Bronchial epithelial cell (primary cell): ENCODE measurements at regions not wholly inside any gene's neighbourhood (a gene's known extent, or its start where the extent isn't known, plus 50 kb on each side); places are given as distances from the start of the nearest gene placed in this dataset.

Experiments
- DNase-seq: peaks from one replicate; pipeline ENCODE4 v3.0.0-alpha.2; 2010; ENCODE audit warnings: low read depth
- FAIRE-seq: peaks from 2 replicates; lab custom pipeline; 2011; peaks lifted over from hg19 to GRCh38; lab: Jason Lieb, UNC
- H3K27me3 ChIP-seq: 2 replicates; pipeline ENCODE4 v1.5.1; 2011; ENCODE audit warnings: low read length; ENCODE audit not compliant: control insufficient read depth, insufficient read depth
- H3K36me3 ChIP-seq: 2 replicates; pipeline ENCODE4 v1.5.1; 2011; ENCODE audit warnings: low read length; ENCODE audit not compliant: control insufficient read depth, insufficient read depth
- H3K4me3 ChIP-seq: 2 replicates; pipeline ENCODE4 v1.5.1; 2011; ENCODE audit warnings: mild to moderate bottlenecking, low read depth, low read length, control low read depth
- CTCF ChIP-seq: IDR thresholded peaks from 2 replicates; pipeline ENCODE4 v1.5.1; 2011; ENCODE audit warnings: mild to moderate bottlenecking, moderate library complexity, low read length, control low read depth, inconsistent platforms; ENCODE audit not compliant: insufficient read depth, severe bottlenecking

GRCh38 chr6:112770308-112770707 lies 423.2 kb downstream of the RFPL4B start:
- H3K27me3 ChIP-seq, result no peaks in the 10 kb centered on the region
- FAIRE-seq (no peak), DNase-seq (no peak)
- H3K4me3 ChIP-seq, result no peak overlapping the region
- no peak for TF ChIP-seq CTCF
- no peaks in the 10 kb centered on the region for H3K36me3 ChIP-seq

DNA sequence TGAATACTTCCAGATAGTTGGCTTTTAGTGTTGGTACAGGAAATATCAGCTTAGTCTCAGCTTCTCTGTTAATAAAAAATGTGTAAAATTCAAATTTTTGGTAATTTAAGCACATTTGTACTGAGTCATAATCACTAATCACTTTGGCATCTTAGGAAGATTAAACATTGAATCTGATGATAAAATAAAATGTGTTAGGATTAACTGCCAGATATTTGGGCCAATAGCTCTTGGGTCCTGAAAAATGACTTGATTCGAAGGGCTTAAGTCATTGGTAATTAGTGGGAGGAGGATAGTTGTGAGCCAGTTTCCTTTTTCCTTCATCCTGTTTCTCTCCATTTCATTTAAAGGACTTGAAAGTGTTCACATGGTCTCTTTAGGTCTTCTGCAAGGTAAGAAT lies 426.1 kb downstream of the RFPL4B start:
- DNase-seq (peak; percentile 0), FAIRE-seq (no peak)
- H3K27me3 ChIP-seq, result no peaks in the 10 kb centered on the region
- H3K36me3 ChIP-seq, result no peaks in the 10 kb centered on the region
- H3K4me3 ChIP-seq, result no peak overlapping the region
- no peak for TF ChIP-seq CTCF

DNA sequence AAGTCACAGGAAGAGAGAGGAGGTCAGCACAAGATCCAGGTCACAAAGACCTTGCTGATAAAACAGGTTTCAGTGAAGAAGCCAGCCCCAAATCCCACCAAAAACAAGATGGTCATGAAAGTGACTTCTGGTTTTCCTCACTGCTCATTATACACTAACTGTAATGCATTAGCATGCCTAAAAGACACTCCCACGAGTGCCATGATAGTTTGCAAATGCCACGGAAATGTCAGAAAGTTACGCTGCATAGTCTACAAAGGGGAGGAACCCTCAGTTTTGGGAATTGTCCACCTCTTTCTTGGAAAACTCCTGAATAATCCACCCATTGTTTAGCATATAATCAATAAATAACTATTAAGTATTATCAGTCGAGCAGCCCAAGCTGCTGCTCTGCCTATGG lies 427.2 kb downstream of the RFPL4B start:
- H3K36me3 ChIP-seq, result no peaks in the 10 kb centered on the region
- DNase-seq, result no peak
- no peaks in the 10 kb centered on the region for H3K27me3 ChIP-seq
- TF ChIP-seq CTCF, result no peak
- FAIRE-seq, result no peak
- no peak overlapping the region for H3K4me3 ChIP-seq

DNA sequence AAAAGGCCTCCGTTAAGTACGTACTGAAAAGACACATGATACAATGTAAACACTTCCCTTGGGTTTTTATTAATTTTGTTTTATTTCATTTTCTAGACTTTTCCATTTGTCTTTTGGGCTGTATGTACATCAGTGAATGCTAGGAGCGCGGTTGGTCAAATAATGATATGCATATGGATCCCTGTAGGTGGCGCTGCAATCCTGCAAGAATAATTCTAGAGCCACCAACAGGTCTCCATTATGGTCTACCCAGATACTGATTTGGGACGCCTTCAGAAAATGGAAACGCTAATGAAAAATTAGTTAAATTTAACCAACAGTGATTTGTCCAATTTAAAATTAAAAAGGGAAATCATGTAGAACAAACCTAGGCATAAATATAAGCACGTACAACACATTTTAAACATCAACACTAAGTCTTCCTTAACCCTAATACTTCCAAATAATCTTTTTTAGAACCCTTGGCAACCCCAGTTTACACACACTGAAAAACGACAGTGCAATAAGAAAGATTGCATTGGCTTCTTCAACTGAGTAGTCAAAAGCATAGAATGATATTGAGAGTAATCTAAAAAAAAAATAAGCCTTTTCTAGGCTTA lies 433.5 kb downstream of the RFPL4B start:
- FAIRE-seq, result no peak
- DNase-seq, result peak; percentile 65
- Histone ChIP-seq H3K27me3 (no peaks in the 10 kb centered on the region), H3K36me3 (no peaks in the 10 kb centered on the region), H3K4me3 (no peak overlapping the region)
- TF ChIP-seq CTCF, result peak; percentile 54

- FAIRE-seq (no peak), DNase-seq (peak; percentile 6)
- H3K27me3 ChIP-seq, result no peaks in the 10 kb centered on the region
- no peak for TF ChIP-seq CTCF
- H3K36me3 ChIP-seq, result no peaks in the 10 kb centered on the region
- no peak overlapping the region for H3K4me3 ChIP-seq
Measured at GRCh38 chr6:112781241-112781640, 434.1 kb downstream of the RFPL4B start.

- no peak overlapping the region for H3K4me3 ChIP-seq
- TF ChIP-seq CTCF, result no peak
- no peak for FAIRE-seq
Measured at GRCh38 chr6:112785408-112785807, 438.3 kb downstream of the RFPL4B start.

More at GRCh38 chr6:112785408-112785807, 438.3 kb downstream of the RFPL4B start:
- no peak for DNase-seq
- H3K36me3 ChIP-seq, result no peaks in the 10 kb centered on the region
- no peaks in the 10 kb centered on the region for H3K27me3 ChIP-seq
